ENCODE measurements at regions not wholly inside any gene's neighbourhood (a gene's known extent, or its start where the extent isn't known, plus 50 kb on each side); places are given as distances from the start of the nearest gene placed in this dataset.

DNA sequence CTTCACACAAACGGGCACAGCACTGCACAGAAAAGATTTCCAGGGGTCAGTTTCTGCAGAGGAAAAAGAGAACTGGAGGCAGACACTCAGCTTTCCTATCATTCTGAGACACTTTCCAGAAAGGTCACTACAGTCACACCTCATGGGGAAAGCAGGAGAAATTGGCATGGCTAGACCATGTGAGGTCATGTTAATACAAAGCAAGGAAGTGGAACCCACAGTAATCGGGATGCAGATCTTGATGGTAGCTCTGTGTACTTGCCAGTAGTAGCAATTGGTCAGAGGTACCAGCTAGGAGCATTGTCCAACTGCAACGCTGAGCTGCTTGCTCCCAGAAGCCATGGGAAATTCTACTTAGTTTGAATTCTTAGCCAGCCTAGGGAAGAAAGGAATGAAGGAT, 255.3 kb upstream of the PCDH10 start:
- no peaks in the 10 kb centered on the region for H3K4me1 ChIP-seq
- TF ChIP-seq, protein P1, sequence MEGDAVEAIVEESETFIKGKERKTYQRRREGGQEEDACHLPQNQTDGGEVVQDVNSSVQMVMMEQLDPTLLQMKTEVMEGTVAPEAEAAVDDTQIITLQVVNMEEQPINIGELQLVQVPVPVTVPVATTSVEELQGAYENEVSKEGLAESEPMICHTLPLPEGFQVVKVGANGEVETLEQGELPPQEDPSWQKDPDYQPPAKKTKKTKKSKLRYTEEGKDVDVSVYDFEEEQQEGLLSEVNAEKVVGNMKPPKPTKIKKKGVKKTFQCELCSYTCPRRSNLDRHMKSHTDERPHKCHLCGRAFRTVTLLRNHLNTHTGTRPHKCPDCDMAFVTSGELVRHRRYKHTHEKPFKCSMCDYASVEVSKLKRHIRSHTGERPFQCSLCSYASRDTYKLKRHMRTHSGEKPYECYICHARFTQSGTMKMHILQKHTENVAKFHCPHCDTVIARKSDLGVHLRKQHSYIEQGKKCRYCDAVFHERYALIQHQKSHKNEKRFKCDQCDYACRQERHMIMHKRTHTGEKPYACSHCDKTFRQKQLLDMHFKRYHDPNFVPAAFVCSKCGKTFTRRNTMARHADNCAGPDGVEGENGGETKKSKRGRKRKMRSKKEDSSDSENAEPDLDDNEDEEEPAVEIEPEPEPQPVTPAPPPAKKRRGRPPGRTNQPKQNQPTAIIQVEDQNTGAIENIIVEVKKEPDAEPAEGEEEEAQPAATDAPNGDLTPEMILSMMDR (IDR thresholded peaks at IDR 0.05), result no peak
- H3K36me3 ChIP-seq, result no peaks in the 10 kb centered on the region
- H3K9me3 ChIP-seq, result no peaks in the 10 kb centered on the region
- no peaks in the 10 kb centered on the region for H3K27me3 ChIP-seq
- H3K27ac ChIP-seq, result no peak overlapping the region
- no peak for DNase-seq (ENCODE audit: low spot score)
- H3K4me3 ChIP-seq, result no peak overlapping the region

DNA sequence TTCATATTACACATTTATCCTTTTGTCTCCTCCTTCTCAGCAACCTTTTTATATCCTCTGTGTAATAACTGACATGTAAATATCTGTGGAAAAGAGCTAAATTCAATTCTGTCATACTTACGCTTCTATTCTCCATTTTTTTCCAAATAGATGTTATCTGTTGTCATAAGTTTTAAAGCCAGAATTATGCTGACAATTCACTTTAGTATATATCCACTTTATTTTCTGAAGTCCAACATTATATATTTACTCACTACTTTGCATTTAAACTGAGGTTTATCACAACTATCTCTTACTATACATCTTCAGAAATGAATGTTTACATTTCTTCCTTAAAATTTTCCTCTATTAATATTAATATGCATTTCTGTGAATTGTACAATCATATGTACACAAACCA, 247.9 kb upstream of the PCDH10 start:
- H3K27me3 ChIP-seq, result no peaks in the 10 kb centered on the region
- peaks cover 0 to 5% of the 10 kb centered on the region in 2 donors for H3K9me3 ChIP-seq
- no peak for DNase-seq (ENCODE audit: low spot score)
- H3K36me3 ChIP-seq, result no peaks in the 10 kb centered on the region
- TF ChIP-seq, protein P1 (IDR thresholded peaks at IDR 0.05), result no peak
- H3K27ac ChIP-seq, result no peak overlapping the region
- no peaks in the 10 kb centered on the region for H3K4me1 ChIP-seq
- H3K4me3 ChIP-seq, result no peak overlapping the region

DNA sequence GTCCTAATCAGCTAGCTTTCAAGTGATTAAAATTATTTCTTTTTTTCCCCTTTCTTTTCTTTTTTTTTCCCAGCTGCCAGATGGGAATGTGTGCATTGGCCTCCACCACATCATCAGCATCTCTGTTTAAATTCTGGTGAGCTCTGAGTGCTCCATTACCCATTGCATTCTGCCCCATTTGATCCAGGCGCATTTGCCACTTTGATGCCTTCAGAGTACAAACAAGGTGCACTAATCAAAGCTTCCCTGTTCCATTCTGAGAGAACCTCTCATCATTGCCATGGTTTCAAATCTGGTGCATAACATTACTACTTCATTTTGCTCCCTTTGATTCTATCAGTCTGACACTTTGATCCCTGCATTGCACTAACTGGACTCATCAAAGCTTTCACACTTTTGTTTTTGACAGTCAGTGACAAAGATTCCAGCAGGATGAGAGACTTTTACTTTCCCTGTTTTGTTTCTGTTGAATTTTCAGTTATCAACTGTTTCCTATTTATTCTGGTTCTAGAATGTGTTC, 238.8 kb upstream of the PCDH10 start:
- no peaks in the 10 kb centered on the region for H3K27me3 ChIP-seq
- no peaks in the 10 kb centered on the region for H3K36me3 ChIP-seq
- TF ChIP-seq, protein P1 (IDR thresholded peaks at IDR 0.05), result no peak
- H3K9me3 ChIP-seq, result no peaks in the 10 kb centered on the region
- H3K27ac ChIP-seq, result no peak overlapping the region
- H3K4me3 ChIP-seq, result no peak overlapping the region
- no peak for DNase-seq (ENCODE audit: low spot score)
- H3K4me1 ChIP-seq, result no peaks in the 10 kb centered on the region

DNA sequence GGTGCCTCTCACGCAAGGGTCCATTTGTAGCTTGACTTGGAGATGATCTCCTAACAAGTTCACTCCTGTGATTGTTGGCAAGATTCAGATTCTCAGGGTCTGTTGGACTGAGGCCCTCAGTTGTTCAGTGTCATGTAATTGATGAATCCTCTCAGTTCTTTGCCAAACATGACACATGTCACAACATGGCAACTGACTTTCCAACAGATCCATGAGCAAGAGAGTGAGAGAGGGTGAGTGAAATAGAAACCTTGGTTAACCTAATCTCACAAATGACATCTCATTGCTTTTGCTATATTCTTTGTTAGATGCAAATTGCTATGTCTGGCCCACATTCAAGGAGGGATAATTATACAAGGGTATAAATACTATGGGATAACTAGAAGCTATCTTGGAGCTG, 231.0 kb upstream of the PCDH10 start:
- no peak for DNase-seq (ENCODE audit: low spot score)
- TF ChIP-seq, protein P1 (IDR thresholded peaks at IDR 0.05), result no peak
- no peaks in the 10 kb centered on the region for H3K4me1 ChIP-seq
- H3K27ac ChIP-seq, result no peak overlapping the region
- H3K4me3 ChIP-seq, result no peak overlapping the region
- no peaks in the 10 kb centered on the region for H3K36me3 ChIP-seq
- H3K9me3 ChIP-seq, result no peaks in the 10 kb centered on the region
- H3K27me3 ChIP-seq, result no peaks in the 10 kb centered on the region

DNA sequence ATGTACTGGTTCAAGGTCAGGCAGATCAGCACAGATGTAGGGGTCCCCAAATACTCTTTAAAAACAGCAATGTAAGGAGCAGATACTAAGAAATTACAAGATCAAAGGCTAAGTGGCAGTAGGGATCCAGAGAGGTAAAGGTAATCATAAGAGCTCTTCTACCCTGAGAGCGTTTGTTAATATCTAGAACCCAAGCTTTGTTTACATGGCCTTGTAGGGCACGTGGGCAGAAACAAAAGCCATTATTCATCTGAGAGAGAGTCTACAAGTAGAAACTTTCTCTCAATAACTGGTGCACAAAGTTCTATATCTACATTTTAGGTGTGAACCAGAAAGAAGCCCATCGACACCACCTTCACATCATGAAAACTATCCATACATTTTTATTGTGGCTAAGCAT, 225.6 kb upstream of the PCDH10 start:
- Histone ChIP-seq H3K27me3 (no peaks in the 10 kb centered on the region), H3K27ac (no peak overlapping the region), H3K9me3 (no peaks in the 10 kb centered on the region), H3K36me3 (no peaks in the 10 kb centered on the region), H3K4me1 (no peaks in the 10 kb centered on the region), H3K4me3 (no peak overlapping the region)
- TF ChIP-seq, protein P1 (IDR thresholded peaks at IDR 0.05), result no peak
- DNase-seq (ENCODE audit: low spot score), result no peak

DNA sequence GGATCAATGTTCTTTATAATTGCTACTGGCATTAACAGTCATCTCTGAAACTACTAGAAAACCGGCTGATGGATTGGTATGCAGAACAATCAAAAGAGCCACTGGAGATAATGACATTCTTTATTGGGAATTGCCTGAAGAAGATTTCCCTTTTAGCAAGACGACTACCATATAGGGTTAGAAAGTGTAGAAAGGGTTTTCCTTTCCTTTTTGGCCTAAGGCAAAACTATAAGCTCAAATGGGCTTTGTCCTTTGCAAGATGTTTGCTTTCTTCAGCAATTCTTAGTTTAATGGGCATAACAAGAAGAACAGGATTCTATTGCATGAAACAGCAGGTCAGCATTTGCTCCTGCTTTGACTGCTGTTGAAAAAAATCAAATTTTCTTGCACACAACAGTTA, 214.2 kb upstream of the PCDH10 start:
- Histone ChIP-seq H3K27me3 (no peaks in the 10 kb centered on the region), H3K27ac (no peak overlapping the region), H3K9me3 (peaks cover 2 to 10% of the 10 kb centered on the region in 2 donors), H3K4me1 (no peaks in the 10 kb centered on the region), H3K4me3 (no peak overlapping the region), H3K36me3 (no peaks in the 10 kb centered on the region)
- TF ChIP-seq, protein P1 (IDR thresholded peaks at IDR 0.05), result no peak
- DNase-seq (ENCODE audit: low spot score), result no peak

Measured in right atrium auricular region (tissue), 2 donors.